Anterior cingulate cortex (tissue), 58 donors: ENCODE measurements at regions not wholly inside any gene's neighbourhood (a gene's known extent, or its start where the extent isn't known, plus 50 kb on each side); places are given as distances from the start of the nearest gene placed in this dataset.
A peak's percentile ranks its signal among the peaks of the same experiment; 100 is the strongest.
"Not testable (repeated sequence)": the region's sequence is repeated elsewhere in the genome, so short reads cannot be mapped to it uniquely, and the experiment has no call there.

Source experiments
- DNase-seq, 58 donors: peaks; one replicate each; lab custom pipeline; 2025; lab: John Stamatoyannopoulos, UW

- peak in 1 of 58 donors; percentile 0 for DNase-seq
Measured at GRCh38 chrX:128807367-128807766, 715.9 kb downstream of the SMARCA1 start.

- DNase-seq, result no peak
Measured at GRCh38 chrX:128805236-128805635, 718.1 kb downstream of the SMARCA1 start.

DNA sequence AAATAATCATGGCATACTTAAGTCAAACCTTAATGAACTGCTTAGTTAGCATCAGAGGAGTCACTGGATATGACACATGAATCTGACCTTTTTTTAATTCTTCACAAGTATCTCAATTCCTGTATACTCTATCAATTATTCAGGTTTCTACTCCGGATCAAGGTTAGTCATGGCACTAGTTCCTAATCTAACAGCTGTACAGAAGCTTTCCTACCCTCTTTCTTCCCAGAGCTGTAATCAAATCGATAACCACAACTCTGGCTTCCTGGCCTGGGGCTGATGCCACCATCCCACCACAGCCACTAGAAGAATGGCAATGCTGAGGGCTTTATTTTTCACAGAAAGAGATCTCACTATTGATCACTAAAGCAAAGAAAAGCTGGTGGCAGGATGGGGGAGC is 718.5 kb downstream of the SMARCA1 start:
- no peak for DNase-seq

DNA sequence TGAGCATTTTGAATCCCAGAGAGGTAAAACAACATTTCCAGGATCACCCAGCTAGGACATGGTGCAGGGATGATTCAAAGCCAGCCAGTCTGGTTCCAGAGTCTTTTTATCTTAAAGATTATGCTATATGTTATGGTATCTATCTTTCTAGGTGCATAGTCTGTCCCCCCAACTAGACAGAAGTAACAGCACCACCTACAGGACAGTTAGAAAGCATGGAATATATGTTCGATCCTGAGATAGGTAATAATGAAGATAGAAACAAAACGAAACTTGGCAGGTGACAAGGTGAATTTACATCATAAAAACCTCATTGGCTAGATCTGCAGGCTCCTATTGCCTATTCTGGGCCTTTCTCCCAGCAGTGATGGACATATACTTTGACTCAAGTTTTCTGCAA is 723.2 kb downstream of the SMARCA1 start:
- no peak for DNase-seq

GRCh38 chrX:128783139-128783538 is 730.9 kb upstream of the ACTRT1 start:
- DNase-seq, result not testable (repeated sequence)

GRCh38 chrX:128781506-128781905 is 729.3 kb upstream of the ACTRT1 start:
- peak in 10 of 58 donors; percentile 0 to 15 (median 0) for DNase-seq

DNA sequence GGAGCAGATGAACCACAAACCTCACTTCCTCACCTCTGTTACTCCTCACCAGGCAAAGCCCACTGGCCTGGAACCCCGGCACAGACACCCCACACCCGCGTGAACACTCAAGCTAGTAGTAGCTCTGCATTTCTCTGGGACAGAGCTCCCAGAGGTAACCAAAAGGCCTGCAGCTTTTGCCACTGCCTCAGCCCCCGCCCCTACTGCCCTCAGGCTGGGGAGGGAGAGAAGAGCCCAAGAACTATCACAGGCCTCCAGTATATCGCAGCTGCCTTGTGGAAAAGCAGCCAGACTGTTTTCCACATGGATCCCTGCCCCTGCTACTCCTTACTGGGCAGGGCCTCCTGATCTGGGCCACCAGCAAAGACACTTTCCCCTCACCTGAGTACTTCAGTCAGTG is 728.7 kb upstream of the ACTRT1 start:
- no peak for DNase-seq

DNA sequence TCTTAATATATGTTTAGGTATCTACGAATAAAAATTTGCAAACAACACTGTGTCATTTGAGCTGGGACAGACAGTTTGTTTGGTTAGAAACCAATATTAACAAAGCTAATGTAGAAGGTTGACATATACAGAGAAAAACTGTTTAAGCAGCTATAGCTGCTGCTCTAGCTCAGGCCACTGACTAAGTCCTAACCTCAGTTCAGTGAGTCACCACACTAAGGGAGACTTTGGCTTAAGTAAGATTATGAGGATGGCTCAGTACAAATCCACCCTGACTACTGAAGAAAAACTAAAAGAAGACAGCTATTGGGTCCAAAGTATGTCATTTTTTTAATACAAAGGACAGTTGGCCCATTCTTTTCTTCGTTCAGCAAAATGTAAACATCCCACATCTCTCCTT is 717.3 kb upstream of the ACTRT1 start:
- DNase-seq, result no peak

DNA sequence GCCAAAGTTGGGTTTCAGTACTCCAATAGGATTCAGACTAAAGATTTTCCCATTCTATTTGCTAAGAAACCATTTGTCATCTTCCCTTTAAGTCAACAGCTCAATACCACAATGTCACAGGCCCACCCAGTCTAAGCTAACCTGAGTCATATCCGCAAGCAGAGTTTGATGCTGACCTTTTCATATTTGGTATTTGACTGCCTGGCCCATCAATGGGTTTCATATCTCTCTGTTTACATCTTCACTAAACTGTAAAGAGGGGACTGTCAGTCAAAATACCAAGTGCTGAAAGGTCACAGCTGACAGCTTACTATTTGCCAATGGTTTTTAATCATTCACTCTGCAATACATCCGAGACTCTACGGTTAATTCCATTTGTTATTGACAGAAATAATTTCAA is 707.5 kb upstream of the ACTRT1 start:
- no peak for DNase-seq

DNA sequence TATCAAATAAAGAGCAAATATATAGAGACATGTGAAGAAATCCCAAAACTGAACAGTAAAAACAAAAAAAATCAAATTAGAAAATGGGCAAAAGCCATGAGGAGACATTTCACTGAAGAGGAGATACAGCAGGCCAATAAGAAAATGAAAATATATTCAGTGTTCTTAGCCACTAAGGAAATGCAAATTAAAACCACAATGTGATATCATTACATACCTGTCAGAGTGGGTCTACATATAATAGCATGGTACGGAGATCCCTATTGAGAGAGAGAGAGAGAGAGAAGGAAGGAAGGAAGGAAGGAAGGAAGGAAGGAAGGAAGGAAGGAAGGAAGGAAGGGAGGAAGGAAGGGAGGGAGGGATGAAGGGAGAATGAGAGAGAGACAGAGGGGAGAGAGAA is 707.0 kb upstream of the ACTRT1 start:
- no peak for DNase-seq

- DNase-seq, result no peak
Measured at GRCh38 chrX:128754130-128754529, 701.9 kb upstream of the ACTRT1 start.

DNA sequence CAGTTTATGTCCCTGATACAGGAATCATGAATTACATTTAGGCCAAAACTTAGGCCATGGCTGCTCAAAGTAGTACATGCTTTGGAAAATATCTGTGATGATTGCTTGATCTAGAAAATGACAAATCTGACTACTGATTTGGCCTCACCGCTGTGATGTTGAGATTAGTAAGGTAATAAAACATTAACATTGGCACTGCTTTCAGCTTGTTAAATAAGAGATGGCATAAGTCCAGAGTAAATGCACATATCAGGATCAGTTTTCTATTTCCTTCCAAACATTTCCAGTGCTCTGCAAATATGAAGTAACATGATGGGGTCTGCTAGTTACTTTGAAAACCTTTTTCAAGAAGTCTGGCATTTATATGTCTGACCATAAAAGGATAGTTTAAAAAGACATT is 687.3 kb upstream of the ACTRT1 start:
- DNase-seq, result no peak

DNA sequence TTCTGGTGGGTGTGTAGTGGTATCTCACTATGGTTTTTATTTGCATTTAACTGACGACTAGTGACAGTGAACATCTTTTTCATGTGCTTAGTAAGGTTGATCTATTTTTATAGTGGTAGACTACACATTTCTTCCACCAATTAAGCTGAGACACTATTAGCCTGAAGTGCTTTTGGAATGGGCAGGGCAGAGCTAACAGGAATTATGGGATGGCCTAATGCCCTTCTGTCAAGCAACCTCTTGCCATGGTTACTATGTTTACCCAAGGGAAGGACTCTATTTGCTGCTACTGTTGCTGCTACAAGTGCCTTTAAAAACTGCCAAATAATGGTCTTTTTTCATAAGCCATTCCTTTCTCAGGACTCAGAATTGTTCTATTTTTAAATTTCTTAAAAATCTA is 676.7 kb upstream of the ACTRT1 start:
- DNase-seq, result no peak

DNA sequence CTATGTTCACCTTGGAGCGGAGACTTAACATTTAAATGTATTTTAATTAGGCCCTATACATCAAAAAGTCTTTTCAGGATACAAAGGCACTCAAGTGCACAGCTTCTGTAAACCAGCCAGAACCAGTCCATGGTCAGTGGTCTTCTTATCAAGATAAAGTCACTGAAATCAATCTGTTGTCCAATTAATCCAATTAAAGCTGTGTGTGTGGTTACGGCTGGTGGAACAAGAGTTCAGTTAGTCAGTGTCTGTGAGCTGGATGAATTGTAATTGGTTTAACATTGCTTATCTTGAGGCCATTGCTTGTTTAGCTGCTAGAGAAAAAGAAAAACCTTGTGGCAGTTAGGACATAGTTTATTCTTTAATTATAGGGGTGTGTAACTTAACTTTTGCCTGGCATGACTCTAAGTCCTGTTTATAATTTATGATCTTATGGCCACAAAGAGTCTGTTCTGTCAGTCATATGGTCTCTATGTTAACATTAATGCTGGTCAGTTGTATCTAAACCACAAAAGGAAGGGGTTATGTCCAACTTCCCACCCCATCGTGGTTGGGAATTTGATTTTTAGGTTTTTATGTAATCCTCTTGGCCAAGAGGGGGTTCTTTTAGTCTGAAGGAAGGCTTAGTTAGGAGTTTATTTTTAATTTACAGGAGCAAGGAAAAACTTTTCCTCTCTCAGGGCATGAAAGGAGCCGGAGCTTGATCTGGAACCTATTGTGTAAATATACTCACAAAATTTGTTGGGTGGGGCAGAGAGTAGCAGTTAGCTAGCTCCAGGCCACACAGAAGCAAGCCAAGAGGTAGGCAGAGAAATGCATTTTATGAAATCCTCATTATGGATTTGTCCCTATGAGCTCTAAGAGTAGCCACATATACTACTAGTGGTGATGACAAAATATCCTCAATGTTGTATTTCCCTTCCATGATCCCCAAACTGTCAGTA is 665.7 kb upstream of the ACTRT1 start:
- no peak for DNase-seq

- DNase-seq, result no peak
Measured at GRCh38 chrX:128714425-128714824, 662.2 kb upstream of the ACTRT1 start.

DNA sequence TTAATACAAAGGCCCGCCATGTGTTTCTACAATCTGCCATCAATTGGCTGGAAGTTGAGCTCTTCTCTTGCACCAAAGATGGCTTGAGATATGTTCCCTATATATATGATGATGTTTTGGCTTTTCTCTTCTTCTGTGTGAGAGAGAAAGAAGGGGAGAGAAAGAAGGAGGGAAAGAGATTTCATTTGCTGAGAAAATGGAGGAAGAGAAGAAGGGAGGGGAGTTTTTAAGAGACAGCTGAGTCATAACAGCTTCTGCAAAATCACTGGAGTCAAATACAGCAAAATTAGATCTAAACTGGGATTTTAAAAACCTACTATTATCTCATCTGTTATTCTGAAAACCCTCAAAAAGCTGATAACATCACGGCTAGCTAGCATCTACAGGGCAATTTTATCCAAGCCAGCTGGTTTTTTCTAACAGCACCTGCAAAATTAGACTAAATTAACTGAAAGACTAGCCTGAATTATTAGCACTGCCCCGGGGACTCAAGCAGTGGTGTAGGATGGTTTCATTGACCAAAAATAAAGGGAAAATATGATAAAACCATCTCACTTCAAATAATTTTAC is 647.6 kb upstream of the ACTRT1 start:
- DNase-seq, result no peak

DNA sequence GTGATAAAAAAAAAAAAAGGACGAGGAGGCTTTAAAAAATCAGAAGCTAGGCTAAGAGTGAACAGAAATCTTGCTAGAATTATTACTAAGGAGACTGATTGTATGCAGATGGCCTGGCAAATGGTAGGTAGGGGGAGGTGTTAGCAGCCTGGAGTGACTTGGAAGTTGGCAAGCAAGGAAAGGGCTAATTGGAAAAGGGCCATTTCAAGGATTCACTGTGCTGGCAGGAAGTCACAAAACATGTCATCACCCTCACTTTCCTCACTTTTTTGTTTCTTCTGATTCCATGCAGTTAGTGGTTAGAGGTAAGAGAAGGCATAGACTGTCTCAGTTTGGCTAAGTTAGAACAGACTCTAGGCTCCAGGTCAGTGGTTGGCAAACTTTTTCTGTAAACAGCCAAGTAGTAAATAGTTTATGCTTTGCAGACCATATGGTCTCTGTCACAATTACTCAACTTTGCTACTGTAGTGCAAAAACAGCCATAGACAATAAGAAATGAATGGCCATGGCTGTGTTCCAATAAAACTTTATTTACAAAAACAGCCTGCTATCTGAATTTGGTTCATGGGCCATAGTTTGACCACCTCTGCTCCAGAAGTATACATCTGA is 646.5 kb upstream of the ACTRT1 start:
- peak in 8 of 58 donors; percentile 0 to 4 (median 0) for DNase-seq

DNA sequence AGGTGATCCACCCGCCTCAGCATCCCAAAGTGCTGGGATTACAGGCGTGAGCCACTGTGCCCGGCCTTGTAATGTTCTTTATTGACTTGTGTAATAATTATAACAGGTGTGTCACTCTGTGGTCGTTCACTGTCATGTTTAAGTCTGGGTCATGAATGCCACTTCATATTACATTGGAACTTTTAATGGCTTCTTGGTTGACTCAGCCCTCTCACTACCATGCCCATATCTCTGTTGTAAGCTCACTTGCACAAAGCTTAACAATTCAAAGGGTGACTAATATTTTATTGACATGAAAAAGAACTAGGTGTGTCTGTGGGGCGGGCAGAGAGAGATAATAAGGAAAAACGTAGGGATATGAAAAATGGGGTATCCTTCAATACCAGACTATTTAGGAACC is 639.7 kb upstream of the ACTRT1 start:
- DNase-seq, result no peak

GRCh38 chrX:128685387-128685786 is 633.2 kb upstream of the ACTRT1 start:
- no peak for DNase-seq

- DNase-seq, result no peak
Measured at GRCh38 chrX:128676651-128677050, 624.4 kb upstream of the ACTRT1 start.

- DNase-seq, result not testable (repeated sequence)
Measured at GRCh38 chrX:128674326-128675086, 622.3 kb upstream of the ACTRT1 start.
